HUES6 (cell line): ENCODE measurements at regions not wholly inside any gene's neighbourhood (a gene's known extent, or its start where the extent isn't known, plus 50 kb on each side); places are given as distances from the start of the nearest gene placed in this dataset.
"Not testable (repeated sequence)": the region's sequence is repeated elsewhere in the genome, so short reads cannot be mapped to it uniquely, and the experiment has no call there.

Experiments
- H3K27ac ChIP-seq: 2 replicates; pipeline ENCODE4 v1.7.0; 2013; ENCODE audit warnings: low read depth, mild to moderate bottlenecking, low read length, inconsistent platforms
- H3K27me3 ChIP-seq: 2 replicates; pipeline ENCODE4 v1.6.1; 2013; ENCODE audit warnings: low read length; ENCODE audit not compliant: control insufficient read depth, insufficient read depth
- H3K36me3 ChIP-seq: 2 replicates; pipeline ENCODE4 v1.6.1; 2013; ENCODE audit warnings: low read length; ENCODE audit not compliant: control insufficient read depth, insufficient read depth
- H3K4me1 ChIP-seq: 2 replicates; pipeline ENCODE4 v1.6.1; 2013; ENCODE audit warnings: low read length; ENCODE audit not compliant: control insufficient read depth, insufficient read depth
- H3K4me3 ChIP-seq: 2 replicates; pipeline ENCODE4 v1.5.1; 2013; ENCODE audit warnings: low read depth, low read length
- H3K9ac ChIP-seq: one replicate; pipeline ENCODE4 v1.6.1; 2013; ENCODE audit warnings: mild to moderate bottlenecking, low read length
- H3K9me3 ChIP-seq: 2 replicates; pipeline ENCODE4 v1.6.1; 2013; ENCODE audit warnings: low read depth, low read length; ENCODE audit not compliant: control insufficient read depth, insufficient read depth

DNA sequence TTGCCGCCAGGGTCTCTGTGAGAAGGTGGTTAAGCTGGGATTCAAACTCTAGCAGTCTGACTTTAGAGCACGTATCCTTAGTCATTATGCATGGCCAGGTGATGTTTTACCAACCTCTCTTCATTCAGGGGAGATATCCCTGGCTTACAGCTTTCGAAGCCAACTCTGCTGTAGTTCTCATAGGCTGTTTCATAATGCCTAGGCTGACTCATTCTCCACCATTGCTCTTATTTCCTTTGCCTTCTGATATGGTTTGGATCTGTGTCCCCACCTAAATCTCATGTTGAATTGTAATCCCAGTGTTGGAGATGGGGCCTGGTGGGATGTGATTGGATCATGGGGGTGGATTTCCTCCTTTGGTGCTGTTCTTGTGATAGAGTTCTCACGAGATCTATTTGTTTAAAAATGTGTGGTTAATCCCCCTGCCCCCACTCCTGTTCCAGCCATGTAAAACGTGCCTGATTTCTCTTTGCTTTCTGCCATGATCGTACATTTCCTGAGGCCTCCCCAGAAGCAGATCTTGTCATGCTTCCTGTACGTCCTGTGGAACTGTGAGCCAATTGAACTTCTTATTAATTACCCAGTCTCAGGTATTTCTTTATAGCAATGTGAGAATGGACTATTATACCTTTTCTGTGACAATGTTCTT lies 94.6 kb upstream of the MAN1A1 start:
- Histone ChIP-seq H3K4me3 (no peak overlapping the region), H3K27me3 (no peaks in the 10 kb centered on the region), H3K9ac (no peak overlapping the region), H3K27ac (no peak overlapping the region), H3K4me1 (peaks cover 16% of the 10 kb centered on the region), H3K36me3 (no peaks in the 10 kb centered on the region), H3K9me3 (peaks cover 4% of the 10 kb centered on the region; the same call in 1 of the 2 replicates)

DNA sequence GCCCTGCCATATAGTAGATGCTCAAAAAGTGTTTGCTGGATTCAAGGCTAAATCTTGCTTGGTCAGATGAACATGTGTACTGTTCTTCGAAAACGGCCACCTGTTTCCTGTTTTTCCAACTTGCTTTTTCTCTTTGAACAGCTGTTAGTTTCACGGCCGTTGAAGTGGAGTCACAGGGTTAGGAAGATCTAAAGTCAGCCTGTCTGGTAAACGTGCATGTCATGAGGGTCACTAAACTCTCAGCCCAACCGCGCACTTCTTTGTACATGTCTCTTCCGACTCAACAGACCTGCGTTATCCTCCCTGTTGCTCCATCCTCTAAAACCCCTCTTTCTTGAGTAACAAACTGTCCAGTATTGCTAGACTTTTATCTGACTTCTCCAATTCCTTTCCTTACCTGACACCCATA lies 93.2 kb upstream of the MAN1A1 start:
- Histone ChIP-seq H3K36me3 (no peaks in the 10 kb centered on the region), H3K4me1 (peaks cover 16% of the 10 kb centered on the region), H3K9me3 (peaks cover 4% of the 10 kb centered on the region; the same call in 1 of the 2 replicates), H3K27ac (no peak overlapping the region), H3K27me3 (no peaks in the 10 kb centered on the region), H3K4me3 (no peak overlapping the region), H3K9ac (no peak overlapping the region)

DNA sequence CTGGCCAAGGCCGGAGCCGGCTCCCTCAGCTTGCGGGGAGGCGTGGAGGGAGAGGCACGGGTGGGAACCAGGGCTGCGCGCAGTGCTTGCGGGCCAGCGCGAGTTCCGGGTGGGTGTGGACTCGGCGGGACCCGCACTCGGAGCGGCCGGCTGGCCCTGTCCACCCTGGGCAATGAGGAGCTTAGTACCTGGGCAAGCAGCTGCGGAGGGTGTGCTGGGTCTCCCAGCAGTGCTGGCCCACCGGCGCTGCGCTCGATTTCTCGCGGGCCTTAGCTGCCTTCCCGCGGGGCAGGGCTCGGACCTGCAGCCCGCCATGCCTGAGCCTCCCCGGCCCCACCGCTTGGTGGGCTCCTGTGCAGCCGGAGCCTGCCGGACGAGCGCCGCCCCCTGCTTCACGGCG lies 91.4 kb upstream of the MAN1A1 start:
- Histone ChIP-seq H3K9me3 (peaks cover 4% of the 10 kb centered on the region; the same call in 1 of the 2 replicates), H3K4me3 (no peak overlapping the region), H3K27ac (no peak overlapping the region), H3K27me3 (no peaks in the 10 kb centered on the region), H3K4me1 (peaks cover 11% of the 10 kb centered on the region), H3K36me3 (no peaks in the 10 kb centered on the region), H3K9ac (no peak overlapping the region)

DNA sequence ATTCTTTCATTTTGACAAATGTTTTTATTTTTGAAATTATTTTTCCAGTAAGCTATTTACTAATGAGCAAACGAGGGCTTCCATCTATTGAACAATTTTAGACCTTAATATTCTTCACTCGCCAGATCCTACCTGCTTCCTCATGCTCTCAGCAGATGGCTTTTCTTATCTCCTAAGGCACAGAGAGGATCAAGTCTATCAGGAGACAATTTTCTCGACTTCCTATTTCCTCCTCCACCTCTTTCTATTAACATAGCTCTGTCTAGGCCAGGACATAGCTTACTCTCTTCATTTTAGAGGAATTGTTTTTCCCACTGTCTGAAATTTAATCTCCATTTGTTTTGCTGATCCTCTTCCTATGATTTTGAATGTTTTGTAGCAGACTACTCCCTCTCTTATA lies 87.0 kb upstream of the MAN1A1 start:
- no peaks in the 10 kb centered on the region for H3K36me3 ChIP-seq
- H3K9ac ChIP-seq: no peak overlapping the region
- no peak overlapping the region for H3K27ac ChIP-seq
- H3K4me1 ChIP-seq: no peaks in the 10 kb centered on the region
- H3K4me3 ChIP-seq: no peak overlapping the region
- peaks cover 4% of the 10 kb centered on the region; the same call in 1 of the 2 replicates for H3K9me3 ChIP-seq
- no peaks in the 10 kb centered on the region for H3K27me3 ChIP-seq

DNA sequence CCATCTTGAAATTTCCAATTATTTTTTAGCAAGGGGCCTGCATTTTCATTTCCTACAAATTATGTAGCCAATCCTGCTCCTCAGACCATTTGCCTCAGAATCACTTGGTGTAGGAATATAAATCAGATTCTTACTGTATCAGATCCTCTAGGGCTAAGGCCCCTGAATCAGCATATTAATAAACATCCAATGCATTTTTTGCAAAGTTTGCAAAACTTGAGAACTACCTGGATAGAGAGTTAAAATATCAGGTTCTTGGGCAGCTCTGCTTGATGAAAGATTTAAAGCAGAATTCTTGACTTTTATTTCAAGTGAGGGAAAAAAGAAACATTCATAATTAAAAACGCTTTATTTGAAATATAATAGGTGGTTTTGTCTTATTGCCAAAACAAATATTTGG lies 82.2 kb upstream of the MAN1A1 start:
- H3K4me3 ChIP-seq: no peak overlapping the region
- no peak overlapping the region for H3K9ac ChIP-seq
- H3K4me1 ChIP-seq: no peaks in the 10 kb centered on the region
- H3K9me3 ChIP-seq: no peaks in the 10 kb centered on the region
- no peaks in the 10 kb centered on the region for H3K36me3 ChIP-seq
- H3K27me3 ChIP-seq: no peaks in the 10 kb centered on the region
- H3K27ac ChIP-seq: no peak overlapping the region

DNA sequence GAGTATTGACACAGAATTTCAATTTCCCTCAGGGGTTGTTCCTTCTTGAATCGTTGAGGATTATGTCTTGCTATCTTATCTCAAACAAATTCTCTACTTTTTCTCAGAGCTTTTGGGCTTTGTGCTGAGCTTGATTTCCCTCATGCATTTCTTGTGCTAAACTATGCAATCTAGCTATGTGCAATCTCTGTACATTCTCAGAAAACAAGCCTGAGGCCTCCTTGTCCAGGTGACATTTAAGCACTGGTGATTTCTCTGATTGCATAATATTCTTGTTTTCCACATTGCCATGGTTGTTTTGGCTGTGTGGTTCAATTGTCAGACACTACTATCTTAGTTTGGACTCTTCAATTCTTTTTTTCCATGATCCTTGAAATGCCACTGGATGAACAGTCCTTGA lies 81.2 kb upstream of the MAN1A1 start:
- no peaks in the 10 kb centered on the region for H3K9me3 ChIP-seq
- H3K4me3 ChIP-seq: no peak overlapping the region
- H3K4me1 ChIP-seq: no peaks in the 10 kb centered on the region
- H3K27me3 ChIP-seq: no peaks in the 10 kb centered on the region
- H3K9ac ChIP-seq: no peak overlapping the region
- H3K36me3 ChIP-seq: no peaks in the 10 kb centered on the region
- H3K27ac ChIP-seq: no peak overlapping the region

DNA sequence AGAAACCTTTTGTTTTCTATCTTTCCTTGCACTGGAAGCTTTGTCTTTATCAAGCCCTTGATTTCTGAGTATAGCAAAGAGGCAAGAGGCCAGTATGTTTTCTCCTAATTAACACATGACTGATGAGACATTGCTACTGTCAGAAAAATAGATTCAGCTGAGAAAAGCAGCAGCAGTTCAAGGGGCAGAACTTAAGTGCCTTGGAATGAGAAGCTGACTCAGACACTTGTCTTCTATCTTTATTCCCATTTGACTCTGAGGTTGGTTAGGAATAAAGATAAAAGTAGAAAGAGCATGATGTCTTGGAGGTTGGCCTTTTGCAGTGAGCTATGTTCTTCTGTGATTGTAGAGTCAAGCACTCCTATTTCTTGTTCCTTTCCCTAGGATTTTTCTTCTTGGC lies 79.1 kb upstream of the MAN1A1 start:
- Histone ChIP-seq H3K27ac (no peak overlapping the region), H3K27me3 (no peaks in the 10 kb centered on the region), H3K36me3 (no peaks in the 10 kb centered on the region), H3K9ac (no peak overlapping the region), H3K9me3 (no peaks in the 10 kb centered on the region), H3K4me1 (no peaks in the 10 kb centered on the region), H3K4me3 (no peak overlapping the region)

DNA sequence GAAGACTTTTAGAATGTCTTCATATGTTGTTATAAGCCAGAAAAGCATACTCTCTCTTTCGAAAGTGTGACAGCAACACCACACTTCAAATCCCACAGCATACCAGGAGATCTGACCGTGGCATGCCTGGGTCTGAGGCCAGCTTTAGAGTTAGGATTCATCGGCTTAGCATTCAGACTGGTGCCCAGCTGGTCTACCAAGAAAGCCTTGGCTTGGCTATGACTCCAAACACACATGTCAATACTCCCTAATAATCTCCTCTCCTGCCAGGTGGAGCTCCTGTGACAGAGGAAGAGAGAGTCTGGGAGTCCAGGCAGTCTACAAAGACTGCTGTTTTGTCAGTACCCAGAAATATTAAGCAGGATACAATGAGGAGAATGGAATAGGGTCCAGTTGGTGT lies 77.1 kb upstream of the MAN1A1 start:
- no peaks in the 10 kb centered on the region for H3K36me3 ChIP-seq
- no peak overlapping the region for H3K9ac ChIP-seq
- H3K27me3 ChIP-seq: no peaks in the 10 kb centered on the region
- no peak overlapping the region for H3K27ac ChIP-seq
- H3K9me3 ChIP-seq: no peaks in the 10 kb centered on the region
- H3K4me1 ChIP-seq: no peaks in the 10 kb centered on the region
- H3K4me3 ChIP-seq: no peak overlapping the region

DNA sequence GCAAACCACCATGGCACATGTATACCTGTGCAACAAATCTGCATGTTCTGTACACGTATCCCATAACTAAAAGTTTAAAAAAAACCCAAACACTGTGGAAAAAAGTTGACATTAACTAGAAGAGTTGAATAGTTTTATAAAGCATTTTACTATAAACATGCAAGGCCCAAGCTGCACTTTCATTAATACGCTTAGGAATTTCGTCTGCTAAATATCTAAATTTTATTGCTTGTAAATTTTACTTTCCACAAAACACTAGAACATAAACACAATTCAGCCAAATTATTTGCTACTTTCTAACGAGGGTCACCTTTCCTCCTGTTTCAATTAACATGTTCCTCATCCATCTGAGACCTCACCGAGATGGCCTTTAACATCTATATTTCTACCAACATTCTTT lies 74.4 kb upstream of the MAN1A1 start:
- H3K9ac ChIP-seq: no peak overlapping the region
- H3K27me3 ChIP-seq: no peaks in the 10 kb centered on the region
- no peak overlapping the region for H3K27ac ChIP-seq
- H3K4me3 ChIP-seq: no peak overlapping the region
- no peaks in the 10 kb centered on the region for H3K36me3 ChIP-seq
- 0 out of 2 replicates have a peak, but pooled peaks cover 4% of the 10 kb centered on the region for H3K9me3 ChIP-seq
- H3K4me1 ChIP-seq: no peaks in the 10 kb centered on the region

DNA sequence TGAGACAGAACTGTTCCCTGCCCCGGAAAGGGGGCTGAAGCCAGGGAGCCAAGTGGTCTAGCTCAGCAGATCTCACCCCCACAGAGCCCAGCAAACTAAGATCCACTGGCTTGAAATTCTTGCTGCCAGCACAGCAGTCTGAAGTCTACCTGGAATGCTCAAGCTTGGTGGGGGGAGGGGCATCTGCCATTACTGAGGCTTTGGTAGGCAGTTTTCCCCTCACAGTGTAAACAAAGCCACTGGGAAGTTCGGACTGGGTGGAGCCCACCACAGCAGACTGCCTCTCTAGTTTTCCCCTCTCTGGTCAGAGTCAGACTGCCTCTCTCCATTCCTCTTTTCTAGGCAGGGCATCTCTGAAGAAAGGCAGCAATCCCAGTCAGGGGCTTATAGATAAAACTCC lies 68.5 kb upstream of the MAN1A1 start:
- H3K4me1 ChIP-seq, H3K27ac ChIP-seq, H3K27me3 ChIP-seq, H3K4me3 ChIP-seq, H3K9ac ChIP-seq, H3K36me3 ChIP-seq: not testable (repeated sequence)
- peaks cover 11% of the 10 kb centered on the region; the same call in 1 of the 2 replicates for H3K9me3 ChIP-seq

DNA sequence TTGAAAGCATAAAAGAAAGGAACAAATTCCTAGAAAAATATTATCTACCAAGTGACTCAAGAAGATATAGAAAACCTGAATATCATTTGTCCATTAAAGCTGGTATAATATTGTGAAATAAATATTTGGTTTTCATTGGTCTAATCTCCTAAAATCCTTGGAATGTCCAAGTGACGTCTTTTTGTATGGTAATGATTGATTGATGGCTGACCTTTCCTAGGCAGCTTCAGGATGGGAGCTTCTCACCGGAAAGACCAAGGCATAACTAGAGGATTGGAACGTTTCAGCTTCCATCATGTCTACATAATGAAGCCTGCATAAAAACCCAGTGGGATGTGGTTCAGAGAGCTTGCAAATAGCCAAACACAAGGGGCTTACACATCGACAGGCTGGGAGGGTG lies 57.6 kb upstream of the MAN1A1 start:
- Histone ChIP-seq H3K9ac (no peak overlapping the region), H3K36me3 (no peaks in the 10 kb centered on the region), H3K4me3 (no peak overlapping the region), H3K27ac (no peak overlapping the region), H3K27me3 (no peaks in the 10 kb centered on the region), H3K4me1 (no peaks in the 10 kb centered on the region), H3K9me3 (no peaks in the 10 kb centered on the region)

DNA sequence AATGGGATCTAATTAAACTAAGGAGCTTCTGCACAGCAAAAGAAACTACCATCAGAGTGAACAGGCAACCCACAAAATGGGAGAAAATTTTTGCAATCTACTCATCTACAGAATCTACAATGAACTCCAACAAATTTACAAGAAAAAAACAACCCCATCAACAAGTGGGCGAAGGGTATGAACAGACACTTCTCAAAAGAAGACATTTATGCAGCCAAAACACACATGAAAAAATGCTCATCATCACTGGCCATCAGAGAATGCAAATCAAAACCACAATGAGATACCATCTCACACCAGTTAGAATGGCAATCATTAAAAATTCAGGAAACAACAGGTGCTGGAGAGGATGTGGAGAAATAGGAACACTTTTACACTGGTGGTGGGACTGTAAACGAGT lies 55.6 kb upstream of the MAN1A1 start:
- not testable (repeated sequence) for H3K27ac ChIP-seq, H3K9me3 ChIP-seq, H3K4me3 ChIP-seq, H3K27me3 ChIP-seq, H3K9ac ChIP-seq, H3K36me3 ChIP-seq, H3K4me1 ChIP-seq
